ENCODE measurements at regions not wholly inside any gene's neighbourhood (a gene's known extent, or its start where the extent isn't known, plus 50 kb on each side); places are given as distances from the start of the nearest gene placed in this dataset.

DNA sequence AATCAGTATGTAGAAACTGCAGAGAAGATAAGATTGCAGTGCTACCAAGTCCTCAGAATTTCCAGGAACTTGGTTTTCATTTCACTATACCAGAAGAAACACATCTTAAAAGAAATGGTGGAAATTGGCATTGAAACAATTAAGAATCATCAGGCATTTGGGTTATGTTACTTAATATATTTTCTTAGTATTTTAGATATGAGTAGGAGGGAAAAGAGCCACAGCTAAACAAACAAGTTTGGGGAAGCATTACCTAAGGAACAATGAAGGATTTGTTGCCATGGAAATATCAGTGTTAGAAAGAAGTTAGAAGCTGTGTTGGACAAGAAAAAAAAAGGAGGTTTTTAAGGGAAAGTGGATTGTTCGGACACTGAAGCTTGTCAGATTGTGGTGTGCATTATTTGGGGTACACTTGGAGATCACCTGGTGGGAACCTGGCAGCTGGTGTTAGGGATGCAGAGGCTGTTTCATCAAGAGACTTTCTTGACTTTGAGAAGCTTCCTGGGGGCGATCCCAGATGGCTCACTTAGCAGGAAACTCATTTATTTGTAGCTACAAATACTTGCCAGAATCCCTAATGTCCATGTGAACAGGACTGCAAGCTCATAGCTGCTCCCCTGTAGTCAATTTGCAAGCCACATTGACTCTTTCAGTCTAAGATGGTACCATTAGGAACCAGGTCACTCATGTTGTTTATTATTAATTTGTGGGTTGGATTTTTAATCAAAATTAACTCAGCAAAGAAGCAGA, 246.7 kb downstream of the RFC3 start:
- Histone ChIP-seq H3K27ac (ENCODE audit: low read depth in 1 of 2, low read length in 2 of 2) (no peak overlapping the region), H3K9me3 (ENCODE audit: control insufficient read depth in 4 of 4, low read length in 3 of 4) (no peaks in the 10 kb centered on the region), H3K27me3 (ENCODE audit: control insufficient read depth in 4 of 4, insufficient read depth in 4 of 4, low read length in 3 of 4) (no peaks in the 10 kb centered on the region), H3K4me1 (ENCODE audit: control insufficient read depth in 4 of 4, insufficient read depth in 4 of 4, low read length in 3 of 4) (no peaks in the 10 kb centered on the region), H3K4me3 (ENCODE audit: low read depth in 1 of 3, low read length in 3 of 3) (no peak overlapping the region), H3K9ac (ENCODE audit: low read depth in 1 of 2, low read length in 2 of 2) (no peak overlapping the region), H3K36me3 (ENCODE audit: control insufficient read depth in 4 of 4, insufficient read depth in 3 of 4, low read depth in 1 of 4, low read length in 3 of 4) (no peaks in the 10 kb centered on the region)
- DNase-seq (ENCODE audit: low spot score): no peak
- WGBS: 88% methylated on average over 2 of the region's 2 CpGs
- TF ChIP-seq FOXA1 (IDR thresholded peaks at IDR 0.05) (no peak), YY1 (IDR thresholded peaks at IDR 0.05) (no peak), EGR1 (IDR thresholded peaks at IDR 0.05; ENCODE audit: low read depth in 2 of 2) (no peak), TAF1 (conservative IDR thresholded peaks at IDR 0.05) (no peak), GABPA (IDR thresholded peaks at IDR 0.05 in 1 of 2, conservative IDR thresholded peaks at IDR 0.05 in 1 of 2) (no peak), RAD21 (IDR thresholded peaks at IDR 0.05) (no peak), HNF4A (conservative IDR thresholded peaks at IDR 0.05) (no peak), FOXA2 (IDR thresholded peaks at IDR 0.05) (no peak), RXRA (IDR thresholded peaks at IDR 0.05) (no peak), NR2F2 (IDR thresholded peaks at IDR 0.05) (no peak)
- TF ChIP-seq, protein P1, sequence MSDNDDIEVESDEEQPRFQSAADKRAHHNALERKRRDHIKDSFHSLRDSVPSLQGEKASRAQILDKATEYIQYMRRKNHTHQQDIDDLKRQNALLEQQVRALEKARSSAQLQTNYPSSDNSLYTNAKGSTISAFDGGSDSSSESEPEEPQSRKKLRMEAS (IDR thresholded peaks at IDR 0.05): no peak

DNA sequence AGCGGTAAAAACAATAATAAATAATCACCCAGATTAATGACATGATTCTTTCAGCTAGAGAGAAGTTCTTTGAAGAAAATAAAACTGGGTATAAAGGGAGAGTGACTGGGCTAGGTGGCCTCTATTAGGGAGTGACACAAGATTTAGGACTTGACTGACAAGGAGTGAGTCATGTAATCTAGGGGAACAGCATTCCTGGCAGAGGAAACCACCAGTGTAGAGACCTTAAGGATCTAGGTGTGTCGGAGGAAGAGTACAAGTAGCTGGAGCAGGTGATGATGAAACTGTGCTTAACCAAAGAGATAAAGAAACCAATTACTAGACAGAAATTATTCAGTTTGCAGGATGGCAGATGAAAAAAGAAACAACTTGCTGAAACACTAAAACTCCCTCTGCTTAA, 248.0 kb downstream of the RFC3 start:
- Histone ChIP-seq H3K9me3 (ENCODE audit: control insufficient read depth in 4 of 4, low read length in 3 of 4) (no peaks in the 10 kb centered on the region), H3K36me3 (ENCODE audit: control insufficient read depth in 4 of 4, insufficient read depth in 3 of 4, low read depth in 1 of 4, low read length in 3 of 4) (no peaks in the 10 kb centered on the region), H3K27ac (ENCODE audit: low read depth in 1 of 2, low read length in 2 of 2) (no peak overlapping the region), H3K4me3 (ENCODE audit: low read depth in 1 of 3, low read length in 3 of 3) (no peak overlapping the region), H3K4me1 (ENCODE audit: control insufficient read depth in 4 of 4, insufficient read depth in 4 of 4, low read length in 3 of 4) (no peaks in the 10 kb centered on the region), H3K9ac (ENCODE audit: low read depth in 1 of 2, low read length in 2 of 2) (no peak overlapping the region), H3K27me3 (ENCODE audit: control insufficient read depth in 4 of 4, insufficient read depth in 4 of 4, low read length in 3 of 4) (no peaks in the 10 kb centered on the region)
- TF ChIP-seq RXRA (IDR thresholded peaks at IDR 0.05): no peak
- no peak for TF ChIP-seq JUND (IDR thresholded peaks at IDR 0.05)
- no peak for TF ChIP-seq NR2F2 (IDR thresholded peaks at IDR 0.05)
- 96% methylated on average over 2 of the region's 2 CpGs for WGBS
- no peak for DNase-seq (ENCODE audit: low spot score)

DNA sequence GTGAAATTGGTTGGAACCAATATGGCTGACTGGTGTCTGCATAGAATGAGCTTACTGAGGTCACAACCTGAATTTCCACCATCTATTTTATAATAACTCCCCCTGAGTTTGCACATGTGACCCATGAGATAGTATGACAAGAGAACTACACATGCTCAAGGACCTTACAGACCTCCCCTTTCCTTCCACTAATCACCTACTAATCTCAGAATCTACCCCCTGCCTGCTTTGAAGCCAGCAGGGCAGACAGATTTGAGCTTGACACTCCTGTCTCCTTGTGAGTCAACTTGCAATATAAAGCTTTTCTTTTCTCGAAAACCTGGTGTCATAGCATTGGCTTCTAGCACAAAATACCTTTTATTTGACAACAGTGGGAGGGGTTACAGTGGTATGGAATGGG, 248.4 kb downstream of the RFC3 start:
- DNase-seq (ENCODE audit: low spot score): no peak
- Histone ChIP-seq H3K27ac (ENCODE audit: low read depth in 1 of 2, low read length in 2 of 2) (no peak overlapping the region), H3K9ac (ENCODE audit: low read depth in 1 of 2, low read length in 2 of 2) (no peak overlapping the region), H3K36me3 (ENCODE audit: control insufficient read depth in 4 of 4, insufficient read depth in 3 of 4, low read depth in 1 of 4, low read length in 3 of 4) (no peaks in the 10 kb centered on the region), H3K4me1 (ENCODE audit: control insufficient read depth in 4 of 4, insufficient read depth in 4 of 4, low read length in 3 of 4) (no peaks in the 10 kb centered on the region), H3K9me3 (ENCODE audit: control insufficient read depth in 4 of 4, low read length in 3 of 4) (no peaks in the 10 kb centered on the region), H3K27me3 (ENCODE audit: control insufficient read depth in 4 of 4, insufficient read depth in 4 of 4, low read length in 3 of 4) (no peaks in the 10 kb centered on the region), H3K4me3 (ENCODE audit: low read depth in 1 of 3, low read length in 3 of 3) (no peak overlapping the region)
- TF ChIP-seq GABPA (IDR thresholded peaks at IDR 0.05 in 1 of 2, conservative IDR thresholded peaks at IDR 0.05 in 1 of 2): no peak
- TF ChIP-seq FOXA1 (IDR thresholded peaks at IDR 0.05): no peak
- no peak for TF ChIP-seq RXRA (IDR thresholded peaks at IDR 0.05)
- TF ChIP-seq EGR1 (IDR thresholded peaks at IDR 0.05; ENCODE audit: low read depth in 2 of 2): no peak
- TF ChIP-seq JUND (IDR thresholded peaks at IDR 0.05): no peak
- TF ChIP-seq, protein P2, sequence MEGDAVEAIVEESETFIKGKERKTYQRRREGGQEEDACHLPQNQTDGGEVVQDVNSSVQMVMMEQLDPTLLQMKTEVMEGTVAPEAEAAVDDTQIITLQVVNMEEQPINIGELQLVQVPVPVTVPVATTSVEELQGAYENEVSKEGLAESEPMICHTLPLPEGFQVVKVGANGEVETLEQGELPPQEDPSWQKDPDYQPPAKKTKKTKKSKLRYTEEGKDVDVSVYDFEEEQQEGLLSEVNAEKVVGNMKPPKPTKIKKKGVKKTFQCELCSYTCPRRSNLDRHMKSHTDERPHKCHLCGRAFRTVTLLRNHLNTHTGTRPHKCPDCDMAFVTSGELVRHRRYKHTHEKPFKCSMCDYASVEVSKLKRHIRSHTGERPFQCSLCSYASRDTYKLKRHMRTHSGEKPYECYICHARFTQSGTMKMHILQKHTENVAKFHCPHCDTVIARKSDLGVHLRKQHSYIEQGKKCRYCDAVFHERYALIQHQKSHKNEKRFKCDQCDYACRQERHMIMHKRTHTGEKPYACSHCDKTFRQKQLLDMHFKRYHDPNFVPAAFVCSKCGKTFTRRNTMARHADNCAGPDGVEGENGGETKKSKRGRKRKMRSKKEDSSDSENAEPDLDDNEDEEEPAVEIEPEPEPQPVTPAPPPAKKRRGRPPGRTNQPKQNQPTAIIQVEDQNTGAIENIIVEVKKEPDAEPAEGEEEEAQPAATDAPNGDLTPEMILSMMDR (IDR thresholded peaks at IDR 0.05; ENCODE audit: low read depth, low read length, missing input control): no peak
- TF ChIP-seq RAD21 (IDR thresholded peaks at IDR 0.05): no peak
- TF ChIP-seq HNF4A (conservative IDR thresholded peaks at IDR 0.05): no peak
- TF ChIP-seq TAF1 (conservative IDR thresholded peaks at IDR 0.05): no peak
- TF ChIP-seq FOXA2 (IDR thresholded peaks at IDR 0.05): no peak
- TF ChIP-seq, protein P3, sequence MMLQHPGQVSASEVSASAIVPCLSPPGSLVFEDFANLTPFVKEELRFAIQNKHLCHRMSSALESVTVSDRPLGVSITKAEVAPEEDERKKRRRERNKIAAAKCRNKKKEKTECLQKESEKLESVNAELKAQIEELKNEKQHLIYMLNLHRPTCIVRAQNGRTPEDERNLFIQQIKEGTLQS (IDR thresholded peaks at IDR 0.05): no peak
- TF ChIP-seq SP1 (IDR thresholded peaks at IDR 0.05): no peak
- 88% methylated on average over 1 of the region's 1 CpG for WGBS

Data from liver (tissue), 8 donors.